PC-3 (cell line): ENCODE measurements at regions not wholly inside any gene's neighbourhood (a gene's known extent, or its start where the extent isn't known, plus 50 kb on each side); places are given as distances from the start of the nearest gene placed in this dataset.

Experiments used
- CTCF ChIP-seq: fragments of 300-600 bp; sonication (generic); conservative IDR thresholded peaks from 2 replicates; pipeline ENCODE4 v1.5.1; 2017; ENCODE audit warnings: antibody characterized with exemption, low read depth, mild to moderate bottlenecking, low read length
- EZH2 ChIP-seq: fragments of 300-600 bp; sonication (generic); IDR thresholded peaks from one replicate; pipeline ENCODE4 v1.6.1; 2017; ENCODE audit warnings: antibody characterized with exemption, mild to moderate bottlenecking, low read length; ENCODE audit not compliant: unreplicated experiment

GRCh38 chr15:26165546-26165945 lies 302.4 kb upstream of the ATP10A start:
- TF ChIP-seq CTCF: no peak
- no peak for TF ChIP-seq EZH2
